Progenitor cell of endocrine pancreas (in vitro differentiated cells): ENCODE measurements at regions not wholly inside any gene's neighbourhood (a gene's known extent, or its start where the extent isn't known, plus 50 kb on each side); places are given as distances from the start of the nearest gene placed in this dataset.

Experiments used
- DNase-seq: peaks from one replicate; pipeline ENCODE4 v3.0.0; 2021; ENCODE audit warnings: low spot score; ENCODE audit not compliant: unreplicated experiment
- H3K27ac Mint-ChIP-seq: 2 replicates; pipeline ENCODE4 v1.8.0; 2021; ENCODE audit warnings: mild to moderate bottlenecking, moderate library complexity, mixed read lengths
- H3K27me3 Mint-ChIP-seq: 2 replicates; pipeline ENCODE4 v1.8.0; 2021; ENCODE audit warnings: mixed read lengths
- H3K36me3 Mint-ChIP-seq: 2 replicates; pipeline ENCODE4 v1.8.0; 2022; ENCODE audit warnings: mixed read lengths; ENCODE audit not compliant: insufficient read depth
- H3K4me1 Mint-ChIP-seq: 2 replicates; pipeline ENCODE4 v1.8.0; 2021; ENCODE audit warnings: low read depth, mixed read lengths
- H3K4me3 Mint-ChIP-seq: 2 replicates; pipeline ENCODE4 v1.8.0; 2021; ENCODE audit warnings: low read depth, mild to moderate bottlenecking, moderate library complexity, mixed read lengths
- H3K9me3 Mint-ChIP-seq: 2 replicates; pipeline ENCODE4 v1.8.0; 2021; ENCODE audit warnings: low read depth, mixed read lengths
- CTCF ChIP-seq: fragments of 200-600 bp; sonication (generic); IDR thresholded peaks from one replicate; pipeline ENCODE4 v1.5.0; 2021; ENCODE audit warnings: antibody characterized with exemption, mild to moderate bottlenecking; ENCODE audit not compliant: unreplicated experiment

GRCh38 chr3:21942328-21942727, 191.3 kb upstream of the ZNF385D start:
- no peaks in the 10 kb centered on the region for H3K27me3 Mint-ChIP-seq
- TF ChIP-seq CTCF = no peak
- H3K4me1 Mint-ChIP-seq = no peaks in the 10 kb centered on the region
- H3K27ac Mint-ChIP-seq = no peak overlapping the region
- no peaks in the 10 kb centered on the region for H3K36me3 Mint-ChIP-seq
- no peaks in the 10 kb centered on the region for H3K9me3 Mint-ChIP-seq
- no peak for DNase-seq
- H3K4me3 Mint-ChIP-seq = no peak overlapping the region

- Mint-ChIP-seq H3K4me3 (no peak overlapping the region), H3K4me1 (no peaks in the 10 kb centered on the region), H3K27ac (no peak overlapping the region), H3K27me3 (no peaks in the 10 kb centered on the region), H3K36me3 (no peaks in the 10 kb centered on the region), H3K9me3 (no peaks in the 10 kb centered on the region)
- no peak for DNase-seq
- TF ChIP-seq CTCF = no peak
These were observed 193.2 kb upstream of the ZNF385D start for GRCh38 chr3:21944251-21944650.

GRCh38 chr3:21952856-21953255, 201.8 kb upstream of the ZNF385D start:
- TF ChIP-seq CTCF = no peak
- Mint-ChIP-seq H3K9me3 (no peaks in the 10 kb centered on the region), H3K27ac (no peak overlapping the region), H3K36me3 (no peaks in the 10 kb centered on the region), H3K4me1 (no peaks in the 10 kb centered on the region), H3K27me3 (no peaks in the 10 kb centered on the region), H3K4me3 (no peak overlapping the region)
- DNase-seq = no peak

GRCh38 chr3:21954709-21955108, 203.7 kb upstream of the ZNF385D start:
- no peak for DNase-seq
- no peaks in the 10 kb centered on the region for H3K4me1 Mint-ChIP-seq
- H3K36me3 Mint-ChIP-seq = no peaks in the 10 kb centered on the region
- H3K27me3 Mint-ChIP-seq = no peaks in the 10 kb centered on the region
- no peak overlapping the region for H3K4me3 Mint-ChIP-seq
- no peak overlapping the region for H3K27ac Mint-ChIP-seq
- no peak for TF ChIP-seq CTCF
- H3K9me3 Mint-ChIP-seq = no peaks in the 10 kb centered on the region

GRCh38 chr3:21955406-21955805, 204.4 kb upstream of the ZNF385D start:
- Mint-ChIP-seq H3K27ac (no peak overlapping the region), H3K9me3 (no peaks in the 10 kb centered on the region), H3K4me3 (no peak overlapping the region), H3K27me3 (no peaks in the 10 kb centered on the region), H3K36me3 (no peaks in the 10 kb centered on the region), H3K4me1 (no peaks in the 10 kb centered on the region)
- DNase-seq = no peak
- no peak for TF ChIP-seq CTCF
